Right atrium auricular region (tissue), 2 donors: ENCODE measurements at regions not wholly inside any gene's neighbourhood (a gene's known extent, or its start where the extent isn't known, plus 50 kb on each side); places are given as distances from the start of the nearest gene placed in this dataset.
A peak's percentile ranks its signal among the peaks of the same experiment; 100 is the strongest.
"Not testable (repeated sequence)": the region's sequence is repeated elsewhere in the genome, so short reads cannot be mapped to it uniquely, and the experiment has no call there.

ENCODE experiments used
- DNase-seq: peaks from one replicate; pipeline ENCODE4 v3.0.0-alpha.2; 2019; ENCODE audit warnings: low spot score
- H3K27ac ChIP-seq, 2 donors: fragments of 200-600 bp; sonication (generic); 1 replicate in 1 of 2; 2 replicates in 1 of 2; pipeline ENCODE4 v1.5.1; 2016 to 2019
- H3K27me3 ChIP-seq, 2 donors: fragments of 200-600 bp; sonication (generic); one replicate each; pipeline versions ENCODE4 v1.5.1 to v1.6.0; 2017 to 2019
- H3K36me3 ChIP-seq: fragments of 200-600 bp; sonication (generic); one replicate; pipeline ENCODE4 v1.5.1; 2016
- H3K4me1 ChIP-seq, 2 donors: fragments of 200-600 bp; sonication (generic); one replicate each; pipeline versions ENCODE4 v1.5.1 to v1.6.0; 2017 to 2019
- H3K4me3 ChIP-seq, 2 donors: fragments of 200-600 bp; sonication (generic); 1 replicate in 1 of 2; 2 replicates in 1 of 2; pipeline ENCODE4 v1.5.1; 2017 to 2019; ENCODE audit warnings: mild to moderate bottlenecking in 1 of 2, moderate library complexity in 1 of 2
- H3K9me3 ChIP-seq, 2 donors: fragments of 200-600 bp; sonication (generic); one replicate each; pipeline ENCODE4 v1.5.1; 2019
- CTCF ChIP-seq, 2 donors: fragments of 200-600 bp; sonication (generic); IDR thresholded peaks; one replicate each; pipeline ENCODE4 v1.5.1; 2019; ENCODE audit warnings: antibody characterized with exemption in 2 of 2

GRCh38 chr14:106513302-106513701 lies 986.9 kb downstream of the TMEM121 start:
- H3K4me1 ChIP-seq: no peaks in the 10 kb centered on the region

GRCh38 chr14:106518054-106518943 lies 991.9 kb downstream of the TMEM121 start:
- TF ChIP-seq CTCF (IDR thresholded peaks at IDR 0.05): peak in 1 of 2 donors; percentile 49
- Histone ChIP-seq H3K4me3 (no peak overlapping the region), H3K4me1 (no peaks in the 10 kb centered on the region), H3K27me3 (no peaks in the 10 kb centered on the region), H3K9me3 (no peaks in the 10 kb centered on the region), H3K27ac (no peak overlapping the region), H3K36me3 (no peaks in the 10 kb centered on the region)
- no peak for DNase-seq

More at GRCh38 chr14:106513302-106513701, 986.9 kb downstream of the TMEM121 start:
- no peaks in the 10 kb centered on the region for H3K9me3 ChIP-seq
- H3K27me3 ChIP-seq: no peaks in the 10 kb centered on the region
- no peak overlapping the region for H3K4me3 ChIP-seq
- no peaks in the 10 kb centered on the region for H3K36me3 ChIP-seq
- DNase-seq: no peak
- no peak overlapping the region for H3K27ac ChIP-seq
- no peak for TF ChIP-seq CTCF (IDR thresholded peaks at IDR 0.05)

- H3K4me1 ChIP-seq, H3K9me3 ChIP-seq, H3K27ac ChIP-seq, H3K4me3 ChIP-seq, H3K27me3 ChIP-seq, DNase-seq, H3K36me3 ChIP-seq: not testable (repeated sequence)
Measured at GRCh38 chr14:106522118-106522517, 995.7 kb downstream of the TMEM121 start.

DNA sequence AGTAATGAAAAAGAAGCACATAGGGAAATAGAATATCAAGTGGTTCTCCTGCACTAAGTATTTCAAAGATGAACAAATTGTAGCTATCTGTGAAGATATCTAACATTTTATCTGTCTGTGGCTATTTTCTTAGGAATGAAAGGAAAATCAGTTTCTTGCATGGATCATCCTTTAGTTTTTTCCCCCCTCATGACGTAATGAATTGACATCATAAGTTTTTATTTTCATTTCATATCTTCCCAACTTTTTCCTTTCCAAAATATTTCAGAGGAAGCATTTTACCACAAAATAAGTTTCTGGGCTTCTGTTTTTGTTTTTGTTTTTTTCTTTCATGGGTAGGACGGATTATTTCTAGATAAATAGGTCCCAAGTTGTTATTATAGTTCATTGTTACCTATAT lies 996.6 kb downstream of the TMEM121 start:
- no peaks in the 10 kb centered on the region for H3K9me3 ChIP-seq
- no peak for TF ChIP-seq CTCF (IDR thresholded peaks at IDR 0.05)
- H3K4me3 ChIP-seq: no peak overlapping the region

GRCh38 chr14:106528717-106529116 lies 1002.3 kb downstream of the TMEM121 start:
- no peak for TF ChIP-seq CTCF (IDR thresholded peaks at IDR 0.05)
- Histone ChIP-seq H3K27ac (no peak overlapping the region), H3K4me3 (no peak overlapping the region), H3K27me3 (no peaks in the 10 kb centered on the region), H3K36me3 (no peaks in the 10 kb centered on the region), H3K4me1 (no peaks in the 10 kb centered on the region), H3K9me3 (no peaks in the 10 kb centered on the region)
- no peak for DNase-seq

More for the DNA sequence above, 996.6 kb downstream of the TMEM121 start:
- no peaks in the 10 kb centered on the region for H3K4me1 ChIP-seq
- H3K36me3 ChIP-seq: no peaks in the 10 kb centered on the region
- H3K27ac ChIP-seq: no peak overlapping the region
- no peaks in the 10 kb centered on the region for H3K27me3 ChIP-seq
- DNase-seq: no peak

- H3K27ac ChIP-seq: no peak overlapping the region
- DNase-seq: no peak
- no peak overlapping the region for H3K4me3 ChIP-seq
- H3K9me3 ChIP-seq: no peaks in the 10 kb centered on the region
- H3K36me3 ChIP-seq: no peaks in the 10 kb centered on the region
- H3K27me3 ChIP-seq: no peaks in the 10 kb centered on the region
- no peaks in the 10 kb centered on the region for H3K4me1 ChIP-seq
- TF ChIP-seq CTCF (IDR thresholded peaks at IDR 0.05): no peak
Measured at GRCh38 chr14:106530031-106530422, 1003.6 kb downstream of the TMEM121 start.
